ENCODE measurements at regions not wholly inside any gene's neighbourhood (a gene's known extent, or its start where the extent isn't known, plus 50 kb on each side); places are given as distances from the start of the nearest gene placed in this dataset.
"Not testable (repeated sequence)": the region's sequence is repeated elsewhere in the genome, so short reads cannot be mapped to it uniquely, and the experiment has no call there.

DNA sequence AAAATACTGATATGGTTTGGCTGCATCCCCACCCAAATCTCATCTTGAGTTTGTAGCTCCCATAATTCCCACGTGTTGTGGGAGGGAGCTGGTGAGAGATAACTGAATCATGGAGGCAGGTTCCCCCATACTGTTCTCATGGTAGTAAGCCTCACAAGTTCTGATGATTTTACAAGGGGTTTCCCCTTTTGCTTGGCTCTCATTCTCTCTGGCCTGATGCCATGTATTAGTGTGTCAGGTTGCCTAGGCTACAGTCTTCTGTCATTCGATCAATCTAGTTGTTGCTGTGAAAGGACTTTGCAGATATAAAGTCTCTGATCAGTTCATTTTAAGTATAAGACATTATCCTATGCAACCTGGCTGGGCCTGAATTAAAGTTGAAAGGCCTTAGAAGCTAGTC, 209.3 kb upstream of the MAOA start:
- H3K9me3 Mint-ChIP-seq, result peaks cover 11% of the 10 kb centered on the region
- no peak for DNase-seq (ENCODE audit: low spot score in 2 of 2)
- H3K4me1 Mint-ChIP-seq, result no peaks in the 10 kb centered on the region
- H3K4me3 Mint-ChIP-seq, result no peak overlapping the region
- no peaks in the 10 kb centered on the region for H3K36me3 Mint-ChIP-seq
- no peak for ATAC-seq
- H3K27ac Mint-ChIP-seq, result no peak overlapping the region

DNA sequence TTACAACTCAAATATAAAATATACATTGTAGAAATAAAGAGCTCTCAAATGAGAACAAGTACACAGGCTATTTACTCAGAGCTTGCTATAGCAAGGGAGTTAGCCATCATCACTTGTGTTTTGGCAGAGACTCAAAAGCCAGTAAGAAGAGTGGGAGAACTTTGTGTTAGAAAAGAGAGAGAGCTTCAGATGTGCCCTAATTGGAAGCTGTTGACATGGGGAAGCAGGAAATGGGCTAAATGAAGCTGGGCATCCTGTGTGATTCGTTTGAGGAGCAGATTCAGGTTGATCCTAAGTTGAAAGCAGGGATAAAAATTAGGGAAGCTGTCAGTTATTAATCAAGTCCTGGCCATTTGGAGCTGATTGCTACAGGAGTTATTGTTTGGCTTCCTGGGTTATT, 207.4 kb upstream of the MAOA start:
- Mint-ChIP-seq H3K9me3 (peaks cover 16% of the 10 kb centered on the region), H3K27ac (no peak overlapping the region), H3K4me3 (no peak overlapping the region), H3K36me3 (no peaks in the 10 kb centered on the region), H3K4me1 (no peaks in the 10 kb centered on the region)
- no peak for ATAC-seq
- no peak for DNase-seq (ENCODE audit: low spot score in 2 of 2)

DNA sequence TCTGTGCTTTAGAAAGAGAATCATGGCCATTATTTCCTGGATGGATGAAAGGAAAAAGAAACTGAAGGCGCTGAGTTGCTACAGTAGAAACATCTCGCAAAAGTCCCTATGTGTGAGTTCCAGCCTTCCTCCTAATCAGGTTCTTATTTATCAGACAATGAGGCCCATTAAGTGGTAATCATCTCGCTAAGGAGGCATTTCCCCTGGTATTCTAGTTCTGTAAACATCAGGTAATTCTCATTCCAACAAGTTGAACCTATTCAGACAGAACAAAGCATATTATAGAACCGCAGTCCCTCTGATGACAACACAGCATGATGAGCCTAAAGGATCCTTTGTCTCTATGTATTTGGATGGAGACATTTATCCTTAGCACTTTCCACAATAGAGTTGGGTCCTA, 205.7 kb upstream of the MAOA start:
- Mint-ChIP-seq H3K9me3 (peaks cover 16% of the 10 kb centered on the region), H3K4me3 (no peak overlapping the region), H3K36me3 (no peaks in the 10 kb centered on the region), H3K27ac (no peak overlapping the region), H3K4me1 (no peaks in the 10 kb centered on the region)
- DNase-seq (ENCODE audit: low spot score in 2 of 2) (no peak), ATAC-seq (no peak)

DNA sequence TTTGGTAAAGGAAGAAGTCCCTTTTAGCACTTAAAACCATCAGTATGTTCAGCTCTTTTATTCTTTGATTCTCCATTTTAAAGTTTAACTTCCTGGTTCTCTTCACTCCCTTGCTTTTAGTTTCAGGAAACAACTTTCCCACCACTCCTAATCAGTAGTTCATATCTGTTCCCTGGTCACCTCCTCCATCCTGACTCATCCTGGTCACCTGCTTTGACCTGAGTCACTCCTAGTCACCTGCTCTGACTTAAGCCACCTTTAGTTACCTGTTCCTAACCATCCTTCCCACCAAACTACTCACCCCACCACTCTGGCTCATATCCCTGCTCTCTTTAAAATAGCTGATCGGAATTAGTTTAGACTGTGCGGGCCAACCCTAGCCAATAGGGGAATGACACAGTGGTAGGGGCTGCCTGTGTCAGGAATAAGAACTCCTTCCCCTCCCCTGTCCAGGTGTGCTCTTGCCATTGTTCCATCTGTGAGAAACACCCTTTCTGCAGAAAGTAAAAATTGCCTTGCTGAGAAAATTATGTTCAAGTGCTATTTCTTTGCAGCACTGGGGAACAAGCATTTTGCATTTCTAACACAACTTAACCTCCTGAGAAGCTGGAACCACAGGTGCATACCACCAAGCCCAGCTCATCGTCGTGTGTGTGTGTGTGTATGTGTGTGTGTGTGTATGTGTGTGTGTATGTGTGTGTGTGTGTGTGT, 204.0 kb upstream of the MAOA start:
- not testable (repeated sequence) for H3K27ac Mint-ChIP-seq; H3K36me3 Mint-ChIP-seq; H3K4me3 Mint-ChIP-seq; DNase-seq (ENCODE audit: low spot score in 2 of 2); H3K4me1 Mint-ChIP-seq; ATAC-seq
- peaks cover 13% of the 10 kb centered on the region for H3K9me3 Mint-ChIP-seq

DNA sequence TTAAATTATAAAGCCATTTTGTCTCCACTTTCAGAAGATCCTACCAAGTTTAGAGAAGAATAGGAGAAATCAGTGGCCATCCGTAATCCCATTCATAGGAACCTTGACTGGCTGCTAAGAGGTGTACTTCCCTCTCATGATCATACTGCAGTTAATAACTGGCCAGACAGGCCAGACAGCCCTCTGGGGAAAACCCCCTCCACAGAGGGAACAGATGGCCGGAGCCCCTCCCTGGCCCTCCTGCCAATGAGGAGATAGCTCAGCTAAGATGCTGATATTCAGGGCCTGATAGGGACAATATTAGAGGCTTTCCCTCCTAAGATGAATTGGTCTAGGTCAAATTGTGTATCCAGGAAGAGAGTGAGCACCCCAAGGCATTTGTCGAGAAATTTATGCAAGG, 200.0 kb upstream of the MAOA start:
- Mint-ChIP-seq H3K27ac (no peak overlapping the region), H3K4me3 (no peak overlapping the region), H3K4me1 (no peaks in the 10 kb centered on the region), H3K9me3 (peaks cover 5% of the 10 kb centered on the region), H3K36me3 (no peaks in the 10 kb centered on the region)
- ATAC-seq (no peak), DNase-seq (ENCODE audit: low spot score in 2 of 2) (no peak)

DNA sequence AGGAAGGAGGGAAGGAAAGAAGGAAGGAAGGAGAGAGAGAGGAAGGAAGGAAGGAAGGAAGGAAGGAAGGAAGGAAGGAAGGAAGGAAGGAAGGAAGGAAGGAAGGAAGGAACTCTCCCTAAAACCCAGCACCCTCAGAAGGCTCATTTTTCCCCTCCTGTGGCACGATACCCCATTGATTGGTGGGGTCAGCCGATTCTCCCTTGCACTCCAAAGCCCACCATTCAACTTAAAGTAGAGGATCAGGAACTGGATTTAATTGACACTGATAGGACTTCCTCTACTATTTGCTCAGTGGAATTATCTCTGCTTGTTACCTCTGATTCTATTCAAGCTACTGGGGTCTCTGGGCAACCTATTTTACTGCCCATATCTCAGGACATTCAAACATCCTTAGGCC, 199.2 kb upstream of the MAOA start:
- H3K27ac Mint-ChIP-seq, result no peak overlapping the region
- H3K9me3 Mint-ChIP-seq, result peaks cover 3% of the 10 kb centered on the region
- no peak for ATAC-seq
- no peaks in the 10 kb centered on the region for H3K4me1 Mint-ChIP-seq
- H3K4me3 Mint-ChIP-seq, result no peak overlapping the region
- no peaks in the 10 kb centered on the region for H3K36me3 Mint-ChIP-seq
- no peak for DNase-seq (ENCODE audit: low spot score in 2 of 2)

DNA sequence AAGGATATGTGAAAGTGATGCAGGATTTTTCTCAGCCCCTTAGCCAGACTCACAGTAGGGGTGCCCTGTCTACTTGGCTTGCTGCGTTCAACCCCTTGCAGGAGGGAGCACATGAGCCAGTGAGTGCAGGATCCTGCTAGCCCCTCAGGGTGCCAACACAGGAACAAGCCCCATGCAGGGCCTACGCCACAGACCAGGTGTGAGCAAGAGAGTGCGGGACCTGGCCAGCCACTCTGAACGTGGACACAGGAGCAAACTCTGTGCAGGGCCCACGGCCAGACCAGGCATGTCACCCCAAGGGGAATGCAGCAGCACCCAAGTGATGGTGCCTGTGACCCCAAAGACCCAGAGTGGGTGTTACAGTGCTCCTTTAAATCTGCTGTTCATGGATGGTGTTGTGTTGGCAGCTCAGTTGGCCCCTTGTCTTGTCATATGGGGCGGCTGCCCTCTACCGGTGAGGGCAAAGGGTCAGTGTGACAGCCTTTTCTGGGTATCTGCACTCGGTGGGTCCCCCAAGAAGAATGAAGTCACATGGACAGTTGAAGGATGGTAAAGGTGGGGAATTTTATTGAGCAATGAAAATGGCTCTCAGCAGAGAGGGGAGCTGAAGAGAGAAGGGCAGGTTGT, 188.4 kb upstream of the MAOA start:
- ATAC-seq (no peak), DNase-seq (ENCODE audit: low spot score in 2 of 2) (no peak)
- H3K36me3 Mint-ChIP-seq, result no peaks in the 10 kb centered on the region
- H3K9me3 Mint-ChIP-seq, result no peaks in the 10 kb centered on the region
- no peak overlapping the region for H3K27ac Mint-ChIP-seq
- peaks cover 6% of the 10 kb centered on the region for H3K4me1 Mint-ChIP-seq
- H3K4me3 Mint-ChIP-seq, result no peak overlapping the region

DNA sequence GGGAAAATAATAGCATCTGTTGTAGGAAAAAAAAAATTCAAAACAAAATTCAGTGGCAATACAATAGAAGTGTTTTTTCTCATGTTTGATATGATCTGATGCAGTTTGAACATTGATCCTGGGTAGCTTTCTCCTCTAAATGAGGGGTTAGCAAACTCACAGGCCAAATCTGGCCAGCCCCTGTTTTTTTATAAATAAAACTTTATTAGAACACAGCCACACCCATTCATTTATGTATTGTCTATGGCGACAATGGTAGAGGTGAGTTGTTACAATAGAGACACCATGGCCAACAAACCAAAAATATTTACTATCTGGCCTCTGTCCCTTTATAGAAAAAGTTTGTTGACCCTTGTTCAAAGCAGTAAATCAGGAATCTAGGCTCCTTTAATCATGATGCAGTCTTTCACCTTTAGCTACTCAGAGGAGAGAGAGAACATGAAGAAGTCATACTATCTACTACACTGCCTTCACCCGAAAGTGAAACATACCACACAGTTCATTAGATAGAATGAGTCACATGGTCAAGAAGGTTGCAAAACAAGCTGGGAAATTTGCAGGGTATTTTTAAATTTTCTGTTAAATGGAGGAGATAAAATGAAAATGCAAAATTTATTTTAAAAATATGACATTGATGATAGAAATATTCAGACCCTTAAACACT, 186.6 kb upstream of the MAOA start:
- H3K9me3 Mint-ChIP-seq, result no peaks in the 10 kb centered on the region
- H3K27ac Mint-ChIP-seq, result no peak overlapping the region
- H3K4me3 Mint-ChIP-seq, result no peak overlapping the region
- no peak for DNase-seq (ENCODE audit: low spot score in 2 of 2)
- H3K4me1 Mint-ChIP-seq, result peaks cover 6% of the 10 kb centered on the region
- H3K36me3 Mint-ChIP-seq, result no peaks in the 10 kb centered on the region
- peak; percentile 89 for ATAC-seq

DNA sequence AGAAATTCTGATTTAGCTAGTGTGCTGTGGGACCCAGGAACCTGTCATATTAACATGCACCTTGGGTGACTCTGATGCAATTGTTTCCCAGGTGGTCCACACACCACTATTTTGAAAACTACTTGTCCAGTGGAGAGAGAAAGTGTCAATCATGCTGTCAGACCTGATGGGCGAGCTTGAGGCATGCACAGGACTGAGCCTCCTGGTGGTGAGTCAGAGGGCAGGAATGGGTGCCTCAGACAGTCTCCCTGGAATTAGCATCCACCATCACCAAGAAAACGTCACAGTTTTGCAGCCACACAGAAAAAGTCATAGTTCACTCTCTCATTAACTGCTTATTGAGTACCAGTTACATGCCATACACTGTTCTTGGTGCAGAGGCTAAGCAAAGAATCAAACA, 181.8 kb upstream of the MAOA start:
- H3K4me1 Mint-ChIP-seq, result no peaks in the 10 kb centered on the region
- no peak for DNase-seq (ENCODE audit: low spot score in 2 of 2)
- H3K27ac Mint-ChIP-seq, result no peak overlapping the region
- no peak overlapping the region for H3K4me3 Mint-ChIP-seq
- H3K36me3 Mint-ChIP-seq, result no peaks in the 10 kb centered on the region
- H3K9me3 Mint-ChIP-seq, result no peaks in the 10 kb centered on the region
- no peak for ATAC-seq

DNA sequence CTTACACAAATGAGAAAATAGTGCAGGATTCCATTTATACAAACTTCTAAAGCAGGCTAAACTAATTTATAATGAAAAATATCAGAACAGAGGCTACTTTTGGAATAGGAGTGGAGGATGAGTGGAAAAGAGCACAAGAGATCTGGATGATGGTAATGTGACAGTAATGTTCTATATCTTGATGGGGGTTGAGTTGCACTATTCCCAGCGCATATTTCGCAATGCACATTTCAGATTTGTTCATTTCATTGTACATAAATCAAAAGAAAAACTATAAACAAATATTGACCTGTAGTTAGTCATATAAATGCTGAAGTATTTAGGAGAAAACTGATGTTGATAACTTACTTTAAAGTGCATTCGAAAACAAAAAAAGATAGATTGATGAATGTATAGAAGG, 177.0 kb upstream of the MAOA start:
- Mint-ChIP-seq H3K9me3 (peaks cover 3% of the 10 kb centered on the region), H3K4me1 (peaks cover 4% of the 10 kb centered on the region), H3K36me3 (no peaks in the 10 kb centered on the region), H3K27ac (no peak overlapping the region), H3K4me3 (no peak overlapping the region)
- no peak for ATAC-seq
- no peak for DNase-seq (ENCODE audit: low spot score in 2 of 2)

DNA sequence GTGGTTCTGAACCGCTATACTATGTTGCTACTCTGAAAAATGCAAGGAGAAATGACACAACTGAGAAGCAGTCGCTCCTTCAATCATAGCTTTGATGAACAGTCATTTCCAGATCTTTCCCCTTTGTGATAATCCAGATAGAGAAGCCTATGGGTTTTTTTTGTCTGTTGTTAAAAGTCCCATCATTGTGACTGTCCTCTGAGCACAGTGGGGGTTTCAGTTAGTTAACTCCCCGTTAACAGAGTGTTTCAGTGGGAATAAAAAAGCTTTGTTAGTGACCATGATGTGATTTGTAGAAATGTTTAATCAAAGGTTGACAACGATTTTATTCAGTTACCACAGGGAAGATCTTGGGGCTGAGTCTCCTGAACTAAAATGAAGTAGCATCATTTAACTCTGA, 176.2 kb upstream of the MAOA start:
- ATAC-seq (no peak), DNase-seq (ENCODE audit: low spot score in 2 of 2) (no peak)
- Mint-ChIP-seq H3K9me3 (peaks cover 3% of the 10 kb centered on the region), H3K36me3 (no peaks in the 10 kb centered on the region), H3K27ac (no peak overlapping the region), H3K4me3 (no peak overlapping the region), H3K4me1 (peaks cover 4% of the 10 kb centered on the region)

DNA sequence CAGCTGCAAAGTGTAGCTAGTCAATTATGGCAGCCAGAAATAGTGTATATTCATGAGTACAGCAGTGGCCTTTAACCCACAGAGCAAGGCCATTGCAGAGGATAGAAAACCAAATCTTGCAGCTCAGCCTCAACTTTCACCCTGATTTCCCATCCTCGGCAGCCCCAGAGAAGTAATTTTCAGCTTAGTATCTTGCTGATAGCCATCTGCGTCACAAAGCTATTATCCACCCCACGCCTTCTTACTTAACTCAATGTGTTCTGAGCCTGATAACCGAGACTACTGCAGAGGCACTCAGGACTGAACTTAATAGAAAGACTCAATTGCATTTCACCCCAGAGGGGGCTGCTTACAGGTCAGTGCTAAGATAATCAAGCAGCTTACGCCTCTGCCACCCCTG, 174.5 kb upstream of the MAOA start:
- ATAC-seq (no peak), DNase-seq (ENCODE audit: low spot score in 2 of 2) (no peak)
- H3K4me3 Mint-ChIP-seq, result no peak overlapping the region
- no peaks in the 10 kb centered on the region for H3K36me3 Mint-ChIP-seq
- H3K4me1 Mint-ChIP-seq, result peaks cover 4% of the 10 kb centered on the region
- H3K27ac Mint-ChIP-seq, result no peak overlapping the region
- peaks cover 3% of the 10 kb centered on the region for H3K9me3 Mint-ChIP-seq

DNA sequence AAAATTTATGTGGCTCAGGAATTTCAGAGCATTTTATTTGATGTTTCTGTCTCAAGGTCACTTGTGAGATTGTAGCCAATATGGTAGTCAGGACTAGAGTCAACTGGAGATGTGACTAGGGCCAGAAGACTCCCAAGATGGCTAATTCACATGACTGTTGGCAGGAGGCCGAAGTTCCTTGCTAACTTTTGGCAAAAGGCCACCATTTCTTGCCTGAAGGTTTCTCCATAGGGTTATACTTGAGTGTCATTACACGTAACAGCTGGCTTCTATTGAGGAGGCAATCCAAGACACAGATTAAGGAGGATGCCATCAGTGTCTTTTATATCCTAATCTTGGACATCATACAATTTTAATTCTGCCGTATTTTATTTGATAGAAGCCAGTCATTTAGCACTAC, 162.3 kb upstream of the MAOA start:
- Mint-ChIP-seq H3K4me1 (no peaks in the 10 kb centered on the region), H3K36me3 (no peaks in the 10 kb centered on the region), H3K9me3 (no peaks in the 10 kb centered on the region), H3K4me3 (no peak overlapping the region), H3K27ac (no peak overlapping the region)
- DNase-seq (ENCODE audit: low spot score in 2 of 2) (no peak), ATAC-seq (no peak)

DNA sequence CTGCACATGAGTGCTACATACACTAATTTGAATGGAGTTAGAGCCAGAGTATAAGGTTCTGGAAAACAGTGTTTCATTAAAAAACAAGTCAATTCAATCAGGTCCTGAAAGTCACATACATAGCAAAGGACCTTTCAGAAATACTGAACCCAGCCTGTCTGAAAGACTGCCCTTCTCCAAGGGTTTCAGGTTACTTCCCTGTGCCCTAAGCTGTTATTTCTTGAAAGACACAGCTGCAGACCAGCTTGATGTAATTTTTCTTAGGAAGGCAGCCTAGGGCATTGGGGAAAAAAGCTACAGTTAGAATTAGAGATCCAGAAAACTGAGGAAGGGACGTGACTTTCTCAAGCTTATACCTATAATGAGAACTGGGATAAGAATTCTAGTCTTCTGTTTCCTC, 155.9 kb upstream of the MAOA start:
- no peaks in the 10 kb centered on the region for H3K4me1 Mint-ChIP-seq
- DNase-seq (ENCODE audit: low spot score in 2 of 2) (no peak), ATAC-seq (no peak)
- H3K9me3 Mint-ChIP-seq, result no peaks in the 10 kb centered on the region
- H3K4me3 Mint-ChIP-seq, result no peak overlapping the region
- no peak overlapping the region for H3K27ac Mint-ChIP-seq
- H3K36me3 Mint-ChIP-seq, result no peaks in the 10 kb centered on the region

DNA sequence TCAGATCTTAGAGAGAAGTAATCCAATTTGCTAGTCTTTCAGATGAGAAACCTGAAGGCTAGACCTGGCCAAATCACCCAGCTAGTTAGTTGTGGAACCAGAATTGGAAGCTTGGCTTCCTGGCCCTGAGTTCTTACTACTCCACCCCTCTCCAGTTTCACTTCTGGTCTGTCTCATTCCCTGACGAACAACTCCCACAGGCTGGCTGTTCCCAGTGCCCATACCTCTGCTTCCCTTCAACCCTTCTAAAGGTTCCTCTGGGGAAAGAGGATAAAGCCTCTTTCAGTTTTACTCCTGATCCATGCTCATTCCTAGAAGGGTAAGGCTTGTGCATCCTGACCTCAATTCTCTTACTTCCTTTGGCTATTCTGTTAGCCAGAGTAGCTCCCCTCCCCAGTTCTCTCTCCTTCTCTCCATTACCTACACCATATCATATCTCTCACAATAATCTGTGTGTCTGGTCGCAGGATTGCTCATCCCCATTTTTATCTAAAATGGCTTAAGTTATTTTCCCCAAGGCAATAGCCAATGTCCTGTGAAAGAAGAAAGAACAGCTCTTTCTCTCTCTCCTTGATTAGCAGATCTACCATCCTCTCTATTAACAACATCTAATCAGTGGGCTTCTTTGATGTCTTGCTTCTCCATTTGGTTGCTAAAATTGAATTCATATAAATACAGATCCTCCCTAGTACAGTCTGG, 155.0 kb upstream of the MAOA start:
- no peaks in the 10 kb centered on the region for H3K4me1 Mint-ChIP-seq
- H3K36me3 Mint-ChIP-seq, result no peaks in the 10 kb centered on the region
- ATAC-seq, result no peak
- DNase-seq (ENCODE audit: low spot score in 2 of 2), result no peak
- no peaks in the 10 kb centered on the region for H3K9me3 Mint-ChIP-seq
- no peak overlapping the region for H3K27ac Mint-ChIP-seq
- no peak overlapping the region for H3K4me3 Mint-ChIP-seq

DNA sequence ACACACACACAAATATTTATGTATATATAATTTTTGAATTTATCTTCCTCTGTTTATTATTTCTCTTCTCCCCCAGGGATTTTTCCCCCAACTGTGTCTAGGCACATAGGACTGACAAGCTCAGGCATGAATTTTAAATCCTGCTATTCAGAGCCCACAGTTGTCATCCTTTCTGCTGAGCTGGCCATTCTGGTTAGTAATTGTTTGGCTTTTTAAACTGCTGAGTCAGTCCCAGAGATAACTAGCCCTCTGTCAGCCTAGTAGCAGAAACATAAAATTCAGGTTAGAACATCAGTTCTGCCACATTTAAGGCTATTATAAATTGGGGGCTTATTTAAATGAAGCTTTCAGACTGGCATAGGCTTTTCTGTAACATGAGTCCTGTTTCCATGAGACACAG, 151.7 kb upstream of the MAOA start:
- Mint-ChIP-seq H3K27ac (no peak overlapping the region), H3K4me1 (no peaks in the 10 kb centered on the region), H3K9me3 (no peaks in the 10 kb centered on the region), H3K4me3 (no peak overlapping the region), H3K36me3 (no peaks in the 10 kb centered on the region)
- DNase-seq (ENCODE audit: low spot score in 2 of 2), result no peak
- no peak for ATAC-seq
